GM18861 (cell line): ENCODE measurements at regions not wholly inside any gene's neighbourhood (a gene's known extent, or its start where the extent isn't known, plus 50 kb on each side); places are given as distances from the start of the nearest gene placed in this dataset.

Experiments
- ATAC-seq: cut with Tn5 transposase; IDR thresholded peaks from one replicate; pipeline ENCODE4 v1.9.1; 2021; ENCODE audit not compliant: unreplicated experiment

- ATAC-seq, result no peak
These were observed 244.4 kb downstream of the SAMD5 start for GRCh38 chr6:147752689-147753403.

DNA sequence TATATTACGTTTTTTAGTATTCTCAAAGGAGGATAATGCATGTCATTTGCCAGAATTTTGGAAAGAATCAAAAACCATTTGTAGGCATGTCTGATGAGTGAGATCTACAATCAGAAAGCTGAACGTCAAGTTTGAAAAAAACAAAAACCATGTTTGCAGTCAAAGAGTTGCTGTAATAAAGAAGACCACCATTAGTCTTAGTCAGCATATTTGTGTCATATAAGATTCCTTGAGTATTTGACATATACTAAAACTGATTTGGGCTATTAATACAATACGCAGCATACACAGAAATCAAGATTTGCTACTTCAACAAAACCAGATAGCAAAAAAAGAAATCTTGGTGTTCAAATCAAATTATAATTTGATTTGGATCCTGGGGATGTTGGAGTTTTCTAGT, 247.5 kb downstream of the SAMD5 start:
- ATAC-seq, result no peak

- no peak for ATAC-seq
These were observed 248.4 kb downstream of the SAMD5 start for GRCh38 chr6:147756891-147757290.

DNA sequence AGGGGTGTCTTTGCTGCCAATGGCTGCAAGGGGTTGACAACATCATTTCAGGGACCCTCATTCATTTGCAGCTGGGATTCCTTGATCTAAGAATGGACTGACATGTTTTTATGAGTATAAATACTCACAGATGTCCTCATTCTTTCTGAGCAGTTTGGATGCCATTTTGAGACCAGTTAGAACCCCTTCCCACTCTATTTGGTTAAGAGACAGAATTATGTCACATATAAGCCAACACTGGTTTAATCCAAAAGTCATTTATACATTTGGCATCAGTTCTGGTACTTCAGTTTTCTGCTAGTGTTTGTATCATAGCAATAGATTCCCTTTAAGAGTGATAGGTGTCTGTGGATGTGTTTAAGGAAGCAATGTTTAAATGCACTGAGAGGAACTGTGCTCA, 248.8 kb downstream of the SAMD5 start:
- ATAC-seq, result no peak

- no peak for ATAC-seq
These were observed 249.8 kb downstream of the SAMD5 start for GRCh38 chr6:147758303-147758702.

DNA sequence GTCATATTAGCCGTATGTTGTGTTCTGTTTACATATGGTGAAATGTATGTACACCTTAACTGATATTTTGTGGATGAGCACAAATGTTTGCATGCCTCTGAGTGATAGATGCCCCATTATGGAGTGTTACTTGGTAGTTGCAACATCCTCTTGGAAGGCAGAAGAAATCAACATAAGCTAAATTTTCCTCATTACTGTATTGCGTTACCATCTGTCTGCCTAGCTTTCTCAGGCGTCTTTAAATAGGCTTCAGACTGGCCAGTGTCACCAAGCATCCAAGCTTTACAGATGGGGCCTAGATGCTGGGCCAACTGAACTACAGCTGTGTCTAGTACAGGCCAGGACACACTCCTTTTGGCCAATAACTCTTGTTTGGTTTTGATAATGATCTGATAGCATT, 250.6 kb downstream of the SAMD5 start:
- ATAC-seq, result no peak

- no peak for ATAC-seq
These were observed 251.0 kb downstream of the SAMD5 start for GRCh38 chr6:147759536-147759935.

DNA sequence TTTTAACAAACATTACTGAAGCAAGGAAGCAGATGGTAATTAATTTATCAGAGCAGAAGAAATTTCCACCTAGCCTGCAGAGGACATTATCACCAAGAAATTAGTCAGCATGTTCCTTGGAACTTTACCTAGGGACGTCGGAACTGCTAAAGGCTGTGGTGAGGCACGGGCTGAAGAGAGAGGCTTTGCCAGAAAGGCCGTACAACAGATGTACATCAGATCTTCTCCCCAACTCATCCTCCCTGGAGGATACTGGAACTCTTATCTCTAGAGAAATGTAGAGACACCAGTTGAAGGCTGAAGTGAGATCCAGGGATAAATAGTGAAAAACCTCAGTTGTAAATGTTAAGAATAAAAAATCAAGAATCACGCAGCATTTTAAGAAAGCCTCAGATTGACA, 257.1 kb downstream of the SAMD5 start:
- ATAC-seq, result no peak

- ATAC-seq, result no peak
These were observed 260.5 kb downstream of the SAMD5 start for GRCh38 chr6:147768969-147769368.

GRCh38 chr6:147769496-147770087, 261.1 kb downstream of the SAMD5 start:
- ATAC-seq, result no peak

DNA sequence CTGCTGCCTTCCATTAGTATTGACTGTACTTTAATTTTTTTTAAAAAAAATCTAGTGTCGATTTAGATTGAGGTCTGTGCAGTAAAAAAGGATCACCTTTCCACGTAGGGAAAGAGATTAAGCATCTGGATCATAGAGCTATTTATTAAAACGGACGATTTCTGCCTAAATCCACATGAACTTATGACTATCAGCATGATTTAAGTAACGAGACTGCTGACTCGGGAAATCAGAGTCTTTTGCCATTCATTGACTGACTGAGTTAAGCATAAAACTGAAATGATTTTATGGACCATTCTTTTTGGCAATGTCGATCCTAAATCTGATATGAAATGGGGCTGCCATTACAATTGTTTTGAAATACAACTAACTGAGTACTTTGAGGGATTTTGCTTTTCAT, 261.7 kb downstream of the SAMD5 start:
- ATAC-seq, result no peak

DNA sequence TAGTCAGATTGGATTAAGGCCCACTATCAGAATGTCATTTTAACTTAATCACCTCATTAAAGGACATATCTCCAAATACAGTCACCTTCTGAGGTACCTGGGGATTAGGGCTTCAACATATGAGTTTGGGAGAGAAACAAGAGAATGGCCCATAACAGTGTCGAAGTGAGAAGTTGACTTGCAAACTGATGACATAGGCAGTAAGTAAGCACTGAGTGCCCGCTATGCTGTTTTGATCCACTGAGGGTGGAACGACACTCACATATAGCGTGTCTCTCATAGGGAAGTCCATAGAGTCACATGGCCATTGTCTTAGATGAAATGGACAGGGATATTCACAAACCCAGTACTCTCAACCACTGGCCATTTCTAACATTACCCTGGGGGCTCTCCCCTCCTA, 264.2 kb downstream of the SAMD5 start:
- no peak for ATAC-seq

- ATAC-seq, result no peak
These were observed 266.4 kb downstream of the SAMD5 start for GRCh38 chr6:147774856-147775255.

GRCh38 chr6:147776631-147777213, 268.2 kb downstream of the SAMD5 start:
- ATAC-seq, result no peak

GRCh38 chr6:147779624-147780023, 271.1 kb downstream of the SAMD5 start:
- ATAC-seq, result no peak

DNA sequence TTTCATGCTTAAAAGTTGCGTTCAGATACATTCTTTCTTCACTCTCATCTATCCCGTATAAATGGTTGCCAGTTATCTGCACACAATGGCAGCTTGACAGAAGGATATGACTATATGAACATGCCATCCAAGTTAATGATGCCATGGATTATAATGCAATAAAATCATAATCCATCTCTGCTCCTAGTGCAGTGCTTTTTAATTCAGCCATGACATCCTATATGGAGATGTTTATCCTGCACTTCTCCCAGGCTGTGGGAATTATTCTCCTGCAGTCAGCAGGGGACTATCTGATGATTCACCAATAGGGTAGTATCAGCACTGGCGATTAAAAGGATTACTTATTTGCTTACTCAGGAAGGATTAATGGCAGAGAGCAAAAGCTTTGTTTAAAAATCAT, 273.8 kb downstream of the SAMD5 start:
- ATAC-seq, result no peak

DNA sequence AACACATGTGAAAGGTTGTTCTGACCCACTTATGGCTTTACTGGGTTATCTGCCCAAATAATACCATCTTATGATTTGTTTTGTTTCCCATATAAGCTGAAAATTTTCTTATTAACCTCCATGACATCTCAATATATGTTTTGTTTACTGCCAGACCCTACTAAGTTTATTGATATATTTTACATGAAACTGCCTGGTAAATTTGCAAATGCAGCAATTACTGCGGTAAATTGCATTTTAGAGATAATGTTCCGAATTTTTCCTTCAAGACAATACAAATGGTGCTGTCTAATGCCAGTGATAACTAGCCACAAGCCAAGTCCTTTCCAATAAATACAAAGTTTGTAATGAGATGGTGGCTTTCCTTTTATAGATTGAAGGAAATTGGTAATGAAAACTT, 275.9 kb downstream of the SAMD5 start:
- ATAC-seq, result no peak

- ATAC-seq, result no peak
These were observed 278.9 kb downstream of the SAMD5 start for GRCh38 chr6:147787417-147787816.

DNA sequence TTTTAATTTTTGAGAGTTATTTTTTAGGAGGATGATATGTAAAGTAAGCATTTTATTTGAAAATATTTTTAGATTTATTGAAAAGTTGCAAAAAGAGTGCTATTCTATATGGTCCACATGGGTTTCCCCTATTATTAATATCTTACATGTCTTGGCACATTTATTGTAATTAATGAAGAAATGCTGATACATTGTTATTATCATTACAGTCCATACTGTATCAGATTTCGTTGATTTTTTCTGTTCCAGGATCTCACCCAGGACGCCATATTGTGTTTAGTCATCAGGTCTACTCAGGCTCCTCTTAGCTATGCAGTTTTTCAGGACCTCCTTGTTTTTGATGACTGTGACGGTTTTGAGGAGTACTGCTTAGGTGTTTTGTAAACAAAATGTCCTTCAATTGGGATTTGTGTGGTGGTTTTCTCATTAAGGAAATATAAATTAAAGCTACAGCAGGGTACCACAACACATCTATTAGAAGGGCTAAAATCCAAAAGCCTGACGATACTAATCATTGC, 281.0 kb downstream of the SAMD5 start:
- ATAC-seq, result no peak

GRCh38 chr6:147793871-147794643, 285.6 kb downstream of the SAMD5 start:
- ATAC-seq, result no peak

DNA sequence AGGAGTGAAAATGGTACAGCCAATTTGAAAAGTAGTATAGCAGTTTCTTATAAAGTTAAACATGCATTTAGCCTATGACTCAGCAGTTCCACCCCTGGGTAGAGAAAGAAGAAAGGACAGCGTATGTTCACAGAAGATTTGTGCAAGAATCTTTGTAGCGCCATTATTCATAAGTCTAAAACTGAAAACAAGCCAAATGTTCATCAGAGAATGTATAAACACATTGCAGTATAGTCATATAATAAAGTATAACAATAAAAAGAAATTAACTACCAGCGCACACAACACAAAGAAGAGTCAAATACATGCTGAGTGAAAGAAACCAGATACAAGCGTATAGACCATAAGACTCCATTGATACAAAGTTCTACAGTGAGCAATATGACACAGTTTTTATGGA, 294.0 kb downstream of the SAMD5 start:
- ATAC-seq, result no peak

DNA sequence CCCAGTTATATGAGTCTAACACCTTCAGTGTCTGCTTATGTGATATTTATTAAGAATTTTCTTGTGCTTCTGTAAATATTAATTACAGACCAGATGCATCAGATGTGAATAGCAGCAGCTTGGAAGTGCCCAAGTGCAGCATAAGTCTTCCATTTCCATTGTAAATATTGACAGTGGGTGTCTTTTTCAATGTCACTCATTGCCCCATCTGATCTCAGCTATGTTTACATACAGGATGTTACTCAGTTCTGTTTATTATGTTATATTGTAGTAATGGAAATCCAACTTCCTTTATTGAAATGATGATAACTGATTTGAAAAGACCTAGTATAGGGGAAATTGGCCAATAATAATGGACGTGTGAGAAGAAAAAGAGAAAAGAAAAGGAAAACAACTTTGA, 296.7 kb downstream of the SAMD5 start:
- ATAC-seq, result no peak
